Gastrocnemius medialis (tissue), 4 donors: ENCODE measurements at regions not wholly inside any gene's neighbourhood (a gene's known extent, or its start where the extent isn't known, plus 50 kb on each side); places are given as distances from the start of the nearest gene placed in this dataset.

Experiments used
- ATAC-seq, 2 donors: fragments of 150-250 bp; one replicate each; pipeline ENCODE4 v1.9.1; 2016
- DNase-seq, 2 donors: peaks; one replicate each; pipeline ENCODE4 v3.0.0-alpha.2; 2019
- H3K27ac ChIP-seq, 4 donors: fragments of 200-600 bp; sonication (generic); 1 replicate in 1 of 4; 2 replicates in 3 of 4; pipeline ENCODE4 v1.5.1; 2016 to 2018; ENCODE audit warnings: mild to moderate bottlenecking in 2 of 4, moderate library complexity in 1 of 4
- H3K27me3 ChIP-seq, 3 donors: fragments of 200-600 bp; sonication (generic) in 2 of 3; 1 replicate in 1 of 3; 2 replicates in 2 of 3; pipeline versions ENCODE4 v1.5.1 to v1.6.0; 2016 to 2019; ENCODE audit warnings: mild to moderate bottlenecking in 1 of 3, moderate library complexity in 1 of 3
- H3K36me3 ChIP-seq, 2 donors: fragments of 200-600 bp; sonication (generic) in 1 of 2; one replicate each; pipeline ENCODE4 v1.5.1; 2017 to 2018
- H3K4me1 ChIP-seq, 2 donors: fragments of 200-600 bp; sonication (generic) in 1 of 2; one replicate each; pipeline ENCODE4 v1.5.1; 2016 to 2017; ENCODE audit warnings: mild to moderate bottlenecking in 2 of 2
- H3K4me3 ChIP-seq, 4 donors: fragments of 200-600 bp; sonication (generic) in 3 of 4; 1 replicate in 1 of 4; 2 replicates in 3 of 4; pipeline ENCODE4 v1.5.1; 2016 to 2019; ENCODE audit warnings: mild to moderate bottlenecking in 2 of 4
- H3K9me3 ChIP-seq, 3 donors: fragments of 200-600 bp; sonication (generic) in 2 of 3; 1 replicate in 1 of 3; 2 replicates in 2 of 3; pipeline ENCODE4 v1.5.1; 2016 to 2019
- CTCF ChIP-seq, 5 experiments: fragments of 450-650 bp in 3 of 5; fragments of 200-600 bp in 2 of 5; sonication (generic) in 2 of 5; IDR thresholded peaks in 4 of 5; conservative IDR thresholded peaks in 1 of 5; 1 replicate in 4 of 5; 2 replicates in 1 of 5; pipeline ENCODE4 v1.5.1; 2016 to 2019; ENCODE audit warnings: antibody characterized with exemption in 5 of 5, mild to moderate bottlenecking in 3 of 5, moderate library complexity in 3 of 5
- POLR2A ChIP-seq, 2 donors: fragments of 450-650 bp; IDR thresholded peaks; one replicate each; pipeline ENCODE4 v1.6.1; 2017; ENCODE audit warnings: antibody characterized with exemption in 2 of 2, mild to moderate bottlenecking in 2 of 2, moderate library complexity in 2 of 2
- in situ Hi-C, 4 donors: fragments of 200-750 bp; cut with MboI; loops; one replicate each; pipeline versions ENCODE4 v1.15.0 to v1.8.0; 2017; ENCODE audit warnings: low sequenced_read_pairs in 4 of 4
- intact Hi-C: fragments of 100-400 bp; cut with DNase I; formaldehyde crosslinking; loops from one replicate; pipeline ENCODE4 v1.15.1; 2023; ENCODE audit warnings: low total_unique reads

- H3K4me3 ChIP-seq, result no peak overlapping the region
- ATAC-seq, result no peak
Observed at GRCh38 chr7:114107522-114107921, 188.7 kb upstream of the PPP1R3A start.

GRCh38 chr7:114104035-114104434 lies 185.2 kb upstream of the PPP1R3A start:
- Histone ChIP-seq H3K9me3 (no peaks in the 10 kb centered on the region), H3K4me3 (no peak overlapping the region), H3K27ac (no peak overlapping the region), H3K36me3 (no peaks in the 10 kb centered on the region), H3K4me1 (peaks cover 43 to 57% of the 10 kb centered on the region in 2 donors), H3K27me3 (no peaks in the 10 kb centered on the region)
- DNase-seq, result no peak
- intact Hi-C loops, result no loop called here
- in situ Hi-C loops, result no loop called here
- TF ChIP-seq POLR2A (IDR thresholded peaks at IDR 0.05) (no peak), CTCF (IDR thresholded peaks at IDR 0.05 in 4 of 5, conservative IDR thresholded peaks at IDR 0.05 in 1 of 5) (no peak)
- ATAC-seq, result no peak

More at GRCh38 chr7:114107522-114107921, 188.7 kb upstream of the PPP1R3A start:
- intact Hi-C loops (no loop called here), in situ Hi-C loops (no loop called here)
- no peaks in the 10 kb centered on the region for H3K27me3 ChIP-seq
- no peak for TF ChIP-seq CTCF (IDR thresholded peaks at IDR 0.05 in 4 of 5, conservative IDR thresholded peaks at IDR 0.05 in 1 of 5)
- no peak for TF ChIP-seq POLR2A (IDR thresholded peaks at IDR 0.05)
- no peaks in the 10 kb centered on the region for H3K9me3 ChIP-seq
- H3K4me1 ChIP-seq, result peaks cover 58 to 63% of the 10 kb centered on the region in 2 donors
- no peak overlapping the region for H3K27ac ChIP-seq
- H3K36me3 ChIP-seq, result no peaks in the 10 kb centered on the region
- no peak for DNase-seq

- intact Hi-C loops, result no loop called here
- TF ChIP-seq POLR2A (IDR thresholded peaks at IDR 0.05) (no peak), CTCF (IDR thresholded peaks at IDR 0.05 in 4 of 5, conservative IDR thresholded peaks at IDR 0.05 in 1 of 5) (no peak)
- Histone ChIP-seq H3K36me3 (no peaks in the 10 kb centered on the region), H3K4me1 (peaks cover 37 to 51% of the 10 kb centered on the region in 2 donors), H3K9me3 (no peaks in the 10 kb centered on the region), H3K27ac (no peak overlapping the region), H3K4me3 (no peak overlapping the region), H3K27me3 (no peaks in the 10 kb centered on the region)
- no peak for ATAC-seq
- in situ Hi-C loops, result no loop called here
- DNase-seq, result no peak
Observed at GRCh38 chr7:114102996-114103395, 184.2 kb upstream of the PPP1R3A start.

DNA sequence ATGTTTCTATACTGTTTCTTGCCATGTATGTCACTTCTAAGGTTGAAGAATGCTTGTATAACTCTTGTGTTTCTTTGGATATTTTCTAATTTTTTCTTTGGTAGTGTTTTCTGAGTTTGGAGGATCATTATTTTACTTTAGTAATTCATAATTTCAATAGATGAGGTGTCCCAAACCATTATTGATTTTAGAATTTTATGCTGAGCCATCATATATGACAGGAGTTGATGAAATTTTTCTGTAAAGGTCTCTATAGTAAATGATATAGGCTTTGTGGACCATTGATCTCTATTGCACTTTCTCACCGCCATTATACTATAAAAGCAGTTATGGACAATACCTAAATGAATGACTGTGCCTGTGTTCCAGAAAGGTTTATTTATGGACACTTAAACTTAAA lies 183.3 kb upstream of the PPP1R3A start:
- DNase-seq (no peak), ATAC-seq (no peak)
- no peaks in the 10 kb centered on the region for H3K27me3 ChIP-seq
- TF ChIP-seq POLR2A (IDR thresholded peaks at IDR 0.05), result no peak
- no peak for TF ChIP-seq CTCF (IDR thresholded peaks at IDR 0.05 in 4 of 5, conservative IDR thresholded peaks at IDR 0.05 in 1 of 5)
- intact Hi-C loops (no loop called here), in situ Hi-C loops (no loop called here)
- peaks cover 29 to 43% of the 10 kb centered on the region in 2 donors for H3K4me1 ChIP-seq
- no peak overlapping the region for H3K4me3 ChIP-seq
- H3K9me3 ChIP-seq, result no peaks in the 10 kb centered on the region
- H3K27ac ChIP-seq, result no peak overlapping the region
- no peaks in the 10 kb centered on the region for H3K36me3 ChIP-seq

DNA sequence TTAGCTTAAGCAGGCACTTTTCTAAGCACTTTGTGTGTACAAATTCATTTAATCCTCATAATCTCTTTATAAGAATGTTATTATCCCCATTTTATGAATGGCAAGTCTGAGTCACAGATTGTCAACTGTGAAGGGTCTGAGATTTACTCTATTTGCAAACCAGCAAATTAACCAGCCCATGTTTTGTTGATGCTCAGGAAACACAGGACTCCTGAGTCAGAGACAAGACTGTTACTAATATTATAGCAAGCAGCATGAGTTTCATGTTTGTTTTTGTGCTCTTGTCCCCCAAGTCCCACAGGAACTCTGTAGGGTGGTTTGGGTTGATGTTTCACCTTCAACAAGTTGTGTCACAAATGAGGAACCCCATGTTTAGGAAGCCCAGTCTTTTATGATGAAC lies 182.0 kb upstream of the PPP1R3A start:
- no peaks in the 10 kb centered on the region for H3K36me3 ChIP-seq
- no peak for TF ChIP-seq CTCF (IDR thresholded peaks at IDR 0.05 in 4 of 5, conservative IDR thresholded peaks at IDR 0.05 in 1 of 5)
- no peak for TF ChIP-seq POLR2A (IDR thresholded peaks at IDR 0.05)
- no peak for DNase-seq
- no peaks in the 10 kb centered on the region for H3K9me3 ChIP-seq
- intact Hi-C loops, result no loop called here
- in situ Hi-C loops, result no loop called here
- no peak for ATAC-seq
- H3K4me3 ChIP-seq, result no peak overlapping the region
- H3K27me3 ChIP-seq, result no peaks in the 10 kb centered on the region
- H3K27ac ChIP-seq, result peak overlapping the region; percentile 15 to 28 (median 24)
- H3K4me1 ChIP-seq, result peaks cover 21 to 30% of the 10 kb centered on the region in 2 donors
